ENCODE measurements at regions not wholly inside any gene's neighbourhood (a gene's known extent, or its start where the extent isn't known, plus 50 kb on each side); places are given as distances from the start of the nearest gene placed in this dataset.

DNA sequence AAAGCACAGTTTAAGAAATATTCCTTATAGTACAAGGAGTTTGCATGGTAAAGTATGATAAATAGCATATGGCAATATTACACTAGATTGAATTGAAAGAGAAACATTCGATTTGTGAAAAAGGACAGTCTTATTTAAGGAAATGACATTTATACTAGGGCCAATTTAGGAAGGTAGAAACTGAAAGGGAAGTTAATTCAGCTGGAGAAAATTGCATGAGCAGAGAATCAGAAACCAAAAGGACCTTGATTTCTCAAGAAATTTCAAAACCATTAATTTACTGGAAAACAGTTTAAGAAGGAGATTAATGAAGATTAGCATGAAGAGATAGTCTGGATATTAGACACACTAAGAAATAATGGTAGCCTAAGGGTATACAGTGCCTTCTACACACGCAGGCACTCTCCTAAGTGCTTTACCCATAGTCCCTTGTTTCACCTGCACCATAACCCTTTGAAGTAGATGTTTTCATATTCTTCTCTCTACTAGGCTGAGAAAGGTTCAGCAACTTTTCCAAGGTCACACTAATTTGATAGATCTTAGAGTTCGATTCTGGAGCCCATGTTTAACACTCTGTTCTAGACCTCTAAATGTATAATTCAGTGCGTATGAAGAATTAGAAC, 259.1 kb upstream of the SLIT2 start:
- TF ChIP-seq, protein P1, sequence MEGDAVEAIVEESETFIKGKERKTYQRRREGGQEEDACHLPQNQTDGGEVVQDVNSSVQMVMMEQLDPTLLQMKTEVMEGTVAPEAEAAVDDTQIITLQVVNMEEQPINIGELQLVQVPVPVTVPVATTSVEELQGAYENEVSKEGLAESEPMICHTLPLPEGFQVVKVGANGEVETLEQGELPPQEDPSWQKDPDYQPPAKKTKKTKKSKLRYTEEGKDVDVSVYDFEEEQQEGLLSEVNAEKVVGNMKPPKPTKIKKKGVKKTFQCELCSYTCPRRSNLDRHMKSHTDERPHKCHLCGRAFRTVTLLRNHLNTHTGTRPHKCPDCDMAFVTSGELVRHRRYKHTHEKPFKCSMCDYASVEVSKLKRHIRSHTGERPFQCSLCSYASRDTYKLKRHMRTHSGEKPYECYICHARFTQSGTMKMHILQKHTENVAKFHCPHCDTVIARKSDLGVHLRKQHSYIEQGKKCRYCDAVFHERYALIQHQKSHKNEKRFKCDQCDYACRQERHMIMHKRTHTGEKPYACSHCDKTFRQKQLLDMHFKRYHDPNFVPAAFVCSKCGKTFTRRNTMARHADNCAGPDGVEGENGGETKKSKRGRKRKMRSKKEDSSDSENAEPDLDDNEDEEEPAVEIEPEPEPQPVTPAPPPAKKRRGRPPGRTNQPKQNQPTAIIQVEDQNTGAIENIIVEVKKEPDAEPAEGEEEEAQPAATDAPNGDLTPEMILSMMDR (conservative IDR thresholded peaks at IDR 0.05; ENCODE audit: low read length) = no peak
- no peak for DNase-seq (ENCODE audit: low read depth)
- no peak overlapping the region for H3K4me3 ChIP-seq (ENCODE audit: low read length)

DNA sequence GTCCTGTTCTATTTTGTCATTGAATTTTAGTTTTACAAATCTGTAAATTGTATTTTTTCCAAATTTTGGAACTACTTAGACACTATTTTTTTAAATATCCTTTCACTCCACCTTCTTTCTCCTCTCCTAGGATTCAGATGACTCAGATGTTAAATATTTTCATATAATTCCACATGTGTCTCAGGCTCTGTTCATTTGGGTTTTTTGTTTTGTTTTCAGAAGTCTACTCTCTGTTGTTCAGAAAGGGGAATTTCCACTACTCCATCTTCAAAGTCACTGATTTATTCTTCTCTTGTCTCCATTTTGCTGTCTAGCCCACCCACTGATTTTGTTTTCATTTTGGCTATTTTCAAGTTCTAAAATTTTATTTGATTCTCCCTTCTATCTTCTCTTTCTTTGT, 264.0 kb upstream of the SLIT2 start:
- DNase-seq (ENCODE audit: low read depth) = peak; percentile 68

DNA sequence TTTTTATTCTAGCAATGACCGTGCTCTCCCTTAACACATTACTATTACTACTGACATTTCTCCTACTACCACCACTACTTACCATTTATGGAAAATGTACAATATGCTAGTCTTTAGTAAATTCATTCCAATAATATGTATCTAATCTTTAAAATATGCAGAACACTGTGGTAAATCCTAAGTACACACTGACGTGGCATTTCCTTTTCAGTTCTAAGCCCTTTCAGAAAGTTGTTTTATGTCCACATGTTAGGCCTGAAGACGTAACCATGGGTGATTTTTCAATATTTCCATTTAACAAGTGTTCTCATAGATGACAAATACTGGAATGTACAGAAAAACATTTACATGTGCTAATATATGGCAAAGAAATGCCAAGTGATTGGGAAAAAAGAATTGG, 268.6 kb upstream of the SLIT2 start:
- H3K4me3 ChIP-seq (ENCODE audit: low read length) = no peak overlapping the region
- TF ChIP-seq, protein P1 (conservative IDR thresholded peaks at IDR 0.05; ENCODE audit: low read length) = no peak
- DNase-seq (ENCODE audit: low read depth) = peak; percentile 94

More for the DNA sequence above, 264.0 kb upstream of the SLIT2 start:
- TF ChIP-seq, protein P1 (conservative IDR thresholded peaks at IDR 0.05; ENCODE audit: low read length) = no peak
- H3K4me3 ChIP-seq (ENCODE audit: low read length) = no peak overlapping the region

DNA sequence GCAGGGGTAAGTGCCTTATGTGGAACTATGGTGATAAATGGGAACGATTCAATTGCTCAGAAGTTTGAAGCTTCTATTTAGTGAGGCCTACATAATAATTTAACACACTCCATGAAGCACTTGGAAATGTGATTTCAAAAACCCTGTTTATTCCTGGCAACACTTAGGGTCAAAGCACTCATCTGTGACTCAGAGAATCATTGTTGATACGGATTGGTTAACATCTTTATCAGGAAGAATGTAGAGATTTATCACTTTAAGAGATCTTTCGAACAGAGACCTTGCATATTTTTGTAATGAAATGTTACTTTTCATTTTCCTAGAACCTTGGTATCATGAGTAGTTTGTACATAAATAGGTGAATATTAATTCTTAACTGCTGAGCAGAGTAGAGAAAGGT, 269.1 kb upstream of the SLIT2 start:
- TF ChIP-seq, protein P1 (conservative IDR thresholded peaks at IDR 0.05; ENCODE audit: low read length) = no peak
- H3K4me3 ChIP-seq (ENCODE audit: low read length) = no peak overlapping the region
- peak; percentile 58 for DNase-seq (ENCODE audit: low read depth)

DNA sequence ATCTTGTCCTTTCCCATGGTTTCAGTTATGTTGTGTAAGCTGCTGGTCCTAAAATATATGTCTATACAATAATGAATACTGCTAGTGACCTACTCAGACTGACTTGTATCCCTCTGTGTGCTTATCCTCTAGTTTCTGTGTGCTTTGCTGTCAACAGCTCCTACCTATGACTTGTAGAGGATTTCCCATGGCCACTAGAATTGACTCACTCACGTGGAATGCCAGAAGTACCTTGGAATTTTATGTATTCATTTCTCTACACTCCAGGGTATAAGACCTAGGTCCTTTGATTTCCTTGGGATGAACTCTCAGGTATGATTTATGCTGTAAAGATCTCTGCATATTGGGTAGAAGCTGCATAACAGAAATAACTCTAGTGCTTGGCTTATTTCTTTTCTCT, 279.9 kb upstream of the SLIT2 start:
- DNase-seq (ENCODE audit: low read depth) = peak; percentile 27
- TF ChIP-seq, protein P1 (conservative IDR thresholded peaks at IDR 0.05; ENCODE audit: low read length) = no peak

DNA sequence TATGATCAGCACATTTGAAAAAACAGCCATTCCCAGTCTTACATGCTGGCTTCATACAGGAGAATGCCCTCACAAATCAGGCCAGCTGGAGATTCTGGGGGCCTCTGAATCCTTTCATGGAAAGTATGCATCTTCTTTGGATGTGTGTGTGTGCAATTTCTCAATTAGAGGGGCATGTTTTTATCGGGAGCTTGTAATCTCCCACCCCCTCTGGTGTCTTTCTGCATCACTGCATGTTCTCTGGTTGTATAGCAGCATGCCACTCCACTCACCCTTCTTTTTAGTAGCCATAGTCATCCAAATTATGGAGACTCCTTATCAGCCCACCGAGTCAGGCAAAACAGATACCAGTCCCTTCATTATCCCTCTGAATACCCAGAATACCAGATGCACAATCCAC, 282.2 kb upstream of the SLIT2 start:
- TF ChIP-seq, protein P1 (conservative IDR thresholded peaks at IDR 0.05; ENCODE audit: low read length) = peak; percentile 13; the same call in 1 of the 2 replicates
- H3K4me3 ChIP-seq (ENCODE audit: low read length) = no peak overlapping the region
- no peak for DNase-seq (ENCODE audit: low read depth)

More for the DNA sequence above, 279.9 kb upstream of the SLIT2 start:
- no peak overlapping the region for H3K4me3 ChIP-seq (ENCODE audit: low read length)

DNA sequence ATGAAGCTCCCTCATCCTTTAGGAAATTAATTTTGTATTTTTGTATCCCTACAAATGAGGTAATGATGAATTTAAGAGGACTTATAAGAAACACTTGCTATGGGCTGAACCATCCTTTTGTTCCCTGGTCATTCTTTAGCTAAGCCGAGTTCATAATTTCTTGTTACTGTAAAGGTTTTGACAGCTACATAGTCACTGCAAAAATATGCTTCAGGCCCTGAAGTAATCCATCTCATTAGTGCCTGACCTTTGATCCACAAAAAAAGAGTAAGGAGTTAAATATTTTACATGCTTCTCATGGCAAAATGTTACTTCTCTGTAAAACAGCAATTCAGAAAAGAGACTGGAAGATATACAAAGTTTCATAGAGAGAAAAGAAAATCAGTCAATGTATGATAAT, 290.6 kb upstream of the SLIT2 start:
- H3K4me3 ChIP-seq (ENCODE audit: low read length) = no peak overlapping the region
- peak; percentile 91 for DNase-seq (ENCODE audit: low read depth)
- TF ChIP-seq, protein P1 (conservative IDR thresholded peaks at IDR 0.05; ENCODE audit: low read length) = no peak
